Esophagus squamous epithelium (tissue), 5 donors: ENCODE measurements at regions not wholly inside any gene's neighbourhood (a gene's known extent, or its start where the extent isn't known, plus 50 kb on each side); places are given as distances from the start of the nearest gene placed in this dataset.

Experiments used
- DNase-seq: peaks from one replicate; lab custom pipeline; 2025; lab: John Stamatoyannopoulos, UW
- H3K27ac ChIP-seq, 4 donors: fragments of 200-600 bp; sonication (generic); one replicate each; pipeline ENCODE4 v1.5.1; 2016 to 2019; ENCODE audit warnings: mild to moderate bottlenecking in 1 of 4
- H3K27me3 ChIP-seq, 4 donors: fragments of 200-600 bp; sonication (generic); 1 replicate in 3 of 4; 2 replicates in 1 of 4; pipeline versions ENCODE4 v1.5.1 to v1.6.0; 2017 to 2021; ENCODE audit warnings: antibody characterized with exemption in 1 of 4
- H3K36me3 ChIP-seq, 3 donors: fragments of 200-600 bp; sonication (generic); one replicate each; pipeline ENCODE4 v1.5.1; 2016 to 2019
- H3K4me1 ChIP-seq, 3 donors: fragments of 200-600 bp; sonication (generic); one replicate each; pipeline ENCODE4 v1.5.1; 2017 to 2019
- H3K4me3 ChIP-seq, 4 donors: fragments of 200-600 bp; sonication (generic); 1 replicate in 3 of 4; 2 replicates in 1 of 4; pipeline ENCODE4 v1.5.1; 2016 to 2019; ENCODE audit warnings: mild to moderate bottlenecking in 2 of 4, moderate library complexity in 1 of 4
- H3K9me3 ChIP-seq, 3 donors: fragments of 200-600 bp; sonication (generic); one replicate each; pipeline ENCODE4 v1.5.1; 2016 to 2019
- CTCF ChIP-seq, 6 experiments: fragments of 450-650 bp in 4 of 6; fragments of 200-600 bp in 2 of 6; sonication (generic) in 2 of 6; IDR thresholded peaks; one replicate each; pipeline ENCODE4 v1.5.1; 2016 to 2019; ENCODE audit warnings: antibody characterized with exemption in 6 of 6, mild to moderate bottlenecking in 4 of 6, moderate library complexity in 4 of 6
- POLR2A ChIP-seq, 4 donors: fragments of 450-650 bp; IDR thresholded peaks; one replicate each; pipeline ENCODE4 v1.6.1; 2017; ENCODE audit warnings: antibody characterized with exemption in 4 of 4, mild to moderate bottlenecking in 4 of 4, moderate library complexity in 3 of 4
- WGBS, 2 donors: methylation state at CpG; one replicate each; pipeline ENCODE4 v1.1.5; 2018; 5-methylcytosine and 5-hydroxymethylcytosine counted together
- intact Hi-C: fragments of 100-400 bp; cut with DNase I; formaldehyde crosslinking; loops from one replicate; pipeline ENCODE4 v1.15.0; 2022
- donor health status: DM: yes; HTN: yes; CAD: no.

DNA sequence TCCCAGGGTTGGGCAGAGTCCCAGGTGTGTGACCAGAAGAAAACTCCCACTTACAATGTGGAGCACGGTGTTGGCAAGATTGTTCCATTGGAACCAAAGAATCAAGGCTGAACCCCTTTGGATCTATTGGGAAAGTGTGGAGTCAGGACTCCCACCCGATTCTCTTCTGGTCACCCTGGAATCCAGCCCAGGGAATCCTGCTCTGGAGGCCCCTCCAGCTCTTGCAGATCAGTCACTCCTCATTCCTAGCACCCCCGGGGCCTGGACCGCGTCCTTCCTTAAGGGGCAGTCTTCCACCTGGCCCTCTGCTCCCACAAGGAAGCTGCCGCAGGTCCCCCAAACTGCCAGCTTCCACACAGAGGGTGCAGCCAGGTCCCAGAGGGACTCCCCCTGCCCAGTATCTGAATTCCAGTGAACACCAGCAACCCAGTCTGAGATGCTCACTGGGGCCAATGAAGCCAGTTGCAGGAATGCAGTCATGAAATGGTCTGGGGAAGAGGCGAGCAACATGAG, 170.1 kb downstream of the GADD45G start:
- H3K27ac ChIP-seq, result no peak overlapping the region
- no peaks in the 10 kb centered on the region for H3K9me3 ChIP-seq
- H3K4me1 ChIP-seq, result peaks cover 0 to 6% (median 0%) of the 10 kb centered on the region in 3 donors
- WGBS, 2 donors, result 77 to 94% methylated on average over 3 to 7 of the region's 7 CpGs
- no peak for TF ChIP-seq POLR2A (IDR thresholded peaks at IDR 0.05)
- TF ChIP-seq CTCF (IDR thresholded peaks at IDR 0.05), result no peak
- no peaks in the 10 kb centered on the region for H3K36me3 ChIP-seq
- peaks cover 0 to 20% (median 0%) of the 10 kb centered on the region in 4 donors for H3K27me3 ChIP-seq
- DNase-seq, result no peak
- H3K4me3 ChIP-seq, result no peak overlapping the region
- intact Hi-C loops, result no loop called here

DNA sequence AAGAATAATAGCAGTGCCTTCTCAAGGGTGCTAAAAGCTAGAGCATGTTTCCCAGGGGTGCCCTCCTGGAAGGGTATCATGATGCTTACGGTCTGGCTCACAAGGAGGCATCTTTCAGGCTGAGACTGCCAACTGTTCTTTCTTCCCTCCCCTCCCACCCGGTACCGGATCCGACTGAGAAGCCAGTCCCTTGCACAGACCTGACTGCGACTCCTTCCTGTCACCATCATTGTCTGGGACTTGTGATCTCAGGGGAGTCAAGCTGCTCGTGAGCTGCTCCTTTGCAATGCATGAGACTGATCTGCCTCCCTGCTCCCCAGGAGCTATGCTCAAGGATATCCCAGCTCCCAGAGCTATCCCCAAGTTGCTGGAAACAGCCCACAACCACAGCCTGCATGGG, 170.8 kb downstream of the GADD45G start:
- Histone ChIP-seq H3K9me3 (no peaks in the 10 kb centered on the region), H3K27me3 (peaks cover 0 to 20% (median 0%) of the 10 kb centered on the region in 4 donors), H3K27ac (no peak overlapping the region), H3K4me3 (no peak overlapping the region), H3K36me3 (no peaks in the 10 kb centered on the region), H3K4me1 (peaks cover 0 to 6% (median 0%) of the 10 kb centered on the region in 3 donors)
- TF ChIP-seq POLR2A (IDR thresholded peaks at IDR 0.05) (no peak), CTCF (IDR thresholded peaks at IDR 0.05) (no peak)
- DNase-seq, result no peak
- WGBS, 2 donors, result 87 to 93% methylated on average over 3 to 6 of the region's 6 CpGs
- intact Hi-C loops, result no loop called here

DNA sequence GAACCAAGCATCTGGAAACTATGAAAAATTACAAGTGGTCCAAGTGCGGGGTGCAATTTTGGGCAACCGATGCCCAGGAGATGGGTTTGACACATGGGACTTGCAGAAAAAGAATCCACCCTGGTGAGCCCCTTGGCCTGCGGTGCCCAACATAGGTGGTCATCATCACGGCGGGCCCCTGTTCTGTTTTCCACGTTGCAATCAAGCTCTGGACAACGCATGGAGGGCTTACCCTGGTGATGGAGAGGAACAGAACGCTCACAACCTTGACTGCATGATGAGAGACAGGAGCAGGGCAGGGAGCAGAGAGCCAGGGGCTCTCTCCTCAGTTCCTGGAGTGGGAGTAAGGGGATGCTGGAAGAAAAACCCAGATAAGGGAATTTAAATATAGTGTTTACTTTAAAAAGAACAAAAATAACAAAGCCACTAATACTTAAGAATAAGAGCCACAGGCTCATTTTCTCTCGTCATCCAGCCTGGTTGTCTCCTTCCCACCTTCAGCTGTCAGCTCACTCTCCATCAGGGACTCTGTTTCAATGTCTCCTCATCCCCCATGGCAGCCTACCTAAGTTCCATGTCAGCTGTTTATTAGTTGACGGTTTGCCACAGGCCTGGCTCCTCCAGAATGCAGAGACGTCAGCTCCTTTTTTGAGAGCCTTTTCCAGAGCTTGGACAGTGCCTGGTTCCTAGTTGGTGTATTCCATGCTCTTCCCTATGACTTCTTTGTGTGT, 172.1 kb downstream of the GADD45G start:
- TF ChIP-seq POLR2A (IDR thresholded peaks at IDR 0.05) (no peak), CTCF (IDR thresholded peaks at IDR 0.05) (no peak)
- 71 to 79% methylated on average over 7 to 11 of the region's 11 CpGs for WGBS, 2 donors

DNA sequence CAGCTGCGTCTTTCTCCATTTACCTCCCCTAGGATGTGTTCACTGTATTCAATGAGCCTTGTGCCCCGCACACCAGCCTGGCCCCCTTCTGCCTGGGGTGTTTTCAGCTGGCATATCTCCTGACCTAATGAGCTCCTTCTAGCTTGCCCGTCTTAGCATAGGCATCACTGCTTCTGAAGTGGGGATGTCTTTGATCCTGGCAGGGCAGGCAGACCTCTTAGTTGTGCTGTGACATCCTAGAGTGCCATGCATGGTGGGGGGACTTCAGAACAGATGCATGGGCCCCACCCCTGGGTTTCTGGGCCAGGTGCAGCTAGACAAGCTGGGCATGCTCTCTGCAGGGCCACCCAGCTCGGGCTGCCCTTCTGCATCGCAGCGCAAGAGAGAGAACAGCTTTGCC, 172.7 kb downstream of the GADD45G start:
- TF ChIP-seq CTCF (IDR thresholded peaks at IDR 0.05), result no peak
- TF ChIP-seq POLR2A (IDR thresholded peaks at IDR 0.05), result no peak
- 58 to 68% methylated on average over 3 to 6 of the region's 6 CpGs for WGBS, 2 donors
- intact Hi-C loops, result no loop called here
- H3K9me3 ChIP-seq, result no peaks in the 10 kb centered on the region
- peaks cover 0 to 25% (median 0%) of the 10 kb centered on the region in 4 donors for H3K27me3 ChIP-seq
- no peak overlapping the region for H3K27ac ChIP-seq
- DNase-seq, result no peak
- H3K4me1 ChIP-seq, result peaks cover 0 to 8% (median 0%) of the 10 kb centered on the region in 3 donors
- no peak overlapping the region for H3K4me3 ChIP-seq
- no peaks in the 10 kb centered on the region for H3K36me3 ChIP-seq

More for the DNA sequence above, 172.1 kb downstream of the GADD45G start:
- H3K27ac ChIP-seq, result no peak overlapping the region
- no peaks in the 10 kb centered on the region for H3K36me3 ChIP-seq
- H3K4me1 ChIP-seq, result peaks cover 0 to 8% (median 0%) of the 10 kb centered on the region in 3 donors
- intact Hi-C loops, result no loop called here
- H3K4me3 ChIP-seq, result no peak overlapping the region
- no peaks in the 10 kb centered on the region for H3K9me3 ChIP-seq
- no peak for DNase-seq
- H3K27me3 ChIP-seq, result peaks cover 0 to 25% (median 0%) of the 10 kb centered on the region in 4 donors
